ENCODE measurements at regions not wholly inside any gene's neighbourhood (a gene's known extent, or its start where the extent isn't known, plus 50 kb on each side); places are given as distances from the start of the nearest gene placed in this dataset.
A peak's percentile ranks its signal among the peaks of the same experiment; 100 is the strongest.

- ATAC-seq, result no peak
- Histone ChIP-seq H3K9me3 (no peaks in the 10 kb centered on the region), H3K4me3 (no peak overlapping the region), H3K36me3 (ENCODE audit: low read depth) (no peaks in the 10 kb centered on the region), H3K4me1 (ENCODE audit: low read depth) (no peaks in the 10 kb centered on the region)
- no peak for TF ChIP-seq CTCF (IDR thresholded peaks at IDR 0.05)
- intact Hi-C loops (cut with DNase I, micrococcal nuclease), result loop anchor here in 1 of 2 donors (5.0 kb wide), 1 partner anchor 431 kb away; no protein-coding TSS in a partner anchor
- no peak for DNase-seq
These were observed 404.6 kb upstream of the F9 start for GRCh38 chrX:139125916-139126315.

DNA sequence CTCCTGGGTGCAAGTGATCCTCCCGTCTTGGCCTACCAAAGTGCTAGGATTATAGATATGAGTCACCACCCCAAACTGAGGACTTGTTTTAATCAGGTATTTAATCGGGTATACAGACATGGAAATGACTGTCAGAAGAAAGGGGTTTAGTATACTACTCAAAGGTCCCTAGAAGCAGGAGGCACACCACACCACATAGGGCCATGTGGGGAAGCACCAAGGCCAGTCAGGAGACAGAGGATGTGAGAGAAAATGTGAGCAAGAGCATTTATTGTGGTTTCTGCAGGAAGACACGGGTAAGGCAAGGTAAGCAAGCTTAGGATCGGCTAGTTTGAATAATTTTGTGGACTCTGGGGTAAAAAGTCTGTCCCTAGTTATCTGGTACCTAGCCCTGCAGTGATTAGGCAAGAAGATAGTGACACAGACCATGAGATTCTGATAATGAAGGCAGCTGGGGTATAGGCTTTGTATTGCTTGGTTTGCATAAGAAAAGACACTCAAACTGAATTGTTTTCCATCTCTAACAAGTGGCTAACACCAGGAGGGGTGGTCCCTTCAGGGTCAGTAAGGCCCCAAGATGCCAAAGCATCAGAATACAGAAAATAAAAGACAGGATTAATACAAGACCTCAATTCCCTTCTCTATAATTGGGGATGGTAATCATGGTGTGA lies 408.8 kb upstream of the F9 start:
- Histone ChIP-seq H3K36me3 (ENCODE audit: low read depth) (no peaks in the 10 kb centered on the region), H3K4me3 (no peak overlapping the region), H3K9me3 (no peaks in the 10 kb centered on the region), H3K4me1 (ENCODE audit: low read depth) (no peaks in the 10 kb centered on the region)
- intact Hi-C loops (cut with DNase I, micrococcal nuclease), result no loop called here
- no peak for ATAC-seq
- no peak for DNase-seq
- no peak for TF ChIP-seq CTCF (IDR thresholded peaks at IDR 0.05)

- DNase-seq (no peak), ATAC-seq (no peak)
- H3K4me3 ChIP-seq, result no peak overlapping the region
- intact Hi-C loops (cut with DNase I, micrococcal nuclease), result no loop called here
- no peaks in the 10 kb centered on the region for H3K36me3 ChIP-seq (ENCODE audit: low read depth)
- no peak for TF ChIP-seq CTCF (IDR thresholded peaks at IDR 0.05)
- no peaks in the 10 kb centered on the region for H3K4me1 ChIP-seq (ENCODE audit: low read depth)
- no peaks in the 10 kb centered on the region for H3K9me3 ChIP-seq
These were observed 409.2 kb upstream of the FGF13 start for GRCh38 chrX:139120760-139121159.

GRCh38 chrX:139113708-139114107 lies 402.2 kb upstream of the FGF13 start:
- DNase-seq (peak in 1 of 3 donors; percentile 2), ATAC-seq (no peak)
- Histone ChIP-seq H3K4me3 (no peak overlapping the region), H3K9me3 (no peaks in the 10 kb centered on the region), H3K4me1 (ENCODE audit: low read depth) (no peaks in the 10 kb centered on the region), H3K36me3 (ENCODE audit: low read depth) (no peaks in the 10 kb centered on the region)
- intact Hi-C loops (cut with DNase I, micrococcal nuclease), result no loop called here
- no peak for TF ChIP-seq CTCF (IDR thresholded peaks at IDR 0.05)

DNA sequence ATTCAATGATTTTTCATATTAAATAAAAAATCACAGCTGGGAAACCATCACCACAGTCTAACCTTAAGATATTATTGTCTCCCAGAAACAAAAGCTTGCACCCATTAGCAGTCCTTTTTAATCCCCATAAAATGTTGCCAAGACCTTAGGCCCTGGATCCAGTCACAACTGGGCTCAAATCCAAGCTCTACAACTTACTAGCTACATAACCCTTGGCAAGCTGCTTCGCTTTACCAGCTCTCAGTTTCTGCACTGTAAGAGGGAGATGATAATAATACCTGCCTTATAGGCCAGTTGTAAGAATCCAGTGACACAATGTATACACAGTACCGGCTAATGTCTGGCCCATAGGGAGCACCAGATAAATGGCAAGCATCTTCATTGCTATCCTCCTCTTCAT lies 400.9 kb upstream of the FGF13 start:
- DNase-seq, result peak in 1 of 3 donors; percentile 7
- Histone ChIP-seq H3K4me1 (ENCODE audit: low read depth) (no peaks in the 10 kb centered on the region), H3K36me3 (ENCODE audit: low read depth) (no peaks in the 10 kb centered on the region), H3K4me3 (no peak overlapping the region), H3K9me3 (no peaks in the 10 kb centered on the region)
- intact Hi-C loops (cut with DNase I, micrococcal nuclease), result no loop called here
- TF ChIP-seq CTCF (IDR thresholded peaks at IDR 0.05), result no peak
- ATAC-seq, result no peak

DNA sequence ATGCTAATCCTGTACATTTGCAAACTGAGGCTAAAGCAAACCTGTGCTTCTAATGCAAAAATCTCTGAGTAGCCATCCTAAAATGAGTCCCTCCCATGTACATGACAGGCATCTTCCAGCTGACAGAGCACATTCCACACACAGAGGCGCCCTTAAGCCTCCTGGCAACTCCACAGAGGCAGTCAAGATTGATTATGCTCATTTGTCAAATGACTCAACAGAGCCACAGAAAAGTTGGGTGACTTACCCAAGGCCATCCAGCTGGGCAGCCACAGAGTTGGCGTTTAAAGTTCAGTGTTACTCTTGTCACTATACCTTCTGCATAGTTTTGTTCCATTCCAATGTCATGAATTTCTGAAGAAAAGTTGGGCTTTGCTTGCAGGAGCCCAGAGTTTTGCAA lies 394.6 kb upstream of the FGF13 start:
- intact Hi-C loops (cut with DNase I, micrococcal nuclease), result no loop called here
- H3K4me3 ChIP-seq, result no peak overlapping the region
- no peak for ATAC-seq
- DNase-seq, result no peak
- no peaks in the 10 kb centered on the region for H3K4me1 ChIP-seq (ENCODE audit: low read depth)
- H3K9me3 ChIP-seq, result no peaks in the 10 kb centered on the region
- TF ChIP-seq CTCF (IDR thresholded peaks at IDR 0.05), result no peak
- no peaks in the 10 kb centered on the region for H3K36me3 ChIP-seq (ENCODE audit: low read depth)

Data from mucosa of descending colon (tissue), 3 donors.